ENCODE measurements at regions not wholly inside any gene's neighbourhood (a gene's known extent, or its start where the extent isn't known, plus 50 kb on each side); places are given as distances from the start of the nearest gene placed in this dataset.

DNA sequence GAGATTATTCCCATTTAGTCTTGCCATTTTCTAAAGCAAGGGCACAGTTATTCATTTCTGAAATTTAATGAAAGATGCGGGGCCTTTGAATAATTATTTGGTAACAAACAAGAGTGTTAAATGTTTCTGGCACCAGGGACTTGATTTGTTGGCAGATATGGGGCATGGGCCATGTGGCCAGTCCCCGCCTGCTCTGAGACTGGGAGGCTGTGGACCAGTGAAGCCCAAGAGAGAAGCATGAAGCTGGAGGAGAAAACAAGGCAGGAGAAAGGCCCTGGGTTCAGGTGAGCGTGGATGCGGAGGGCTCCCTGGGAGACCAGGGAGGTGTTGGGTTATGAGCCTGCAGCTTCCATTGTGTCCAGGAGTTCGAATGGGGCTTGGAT, 378.5 kb downstream of the TCERG1L start:
- Histone ChIP-seq H3K27me3 (no peaks in the 10 kb centered on the region), H3K27ac (no peak overlapping the region)
- intact Hi-C loops (cut with DNase I), result no loop called here

GRCh38 chr10:130934293-130935127, 377.0 kb downstream of the TCERG1L start:
- no peak for TF ChIP-seq CTCF (IDR thresholded peaks at IDR 0.05)
- no peaks in the 10 kb centered on the region for H3K27me3 ChIP-seq
- no peaks in the 10 kb centered on the region for H3K9me3 ChIP-seq
- no peak overlapping the region for H3K27ac ChIP-seq
- no peaks in the 10 kb centered on the region for H3K36me3 ChIP-seq
- intact Hi-C loops (cut with DNase I), result no loop called here
- no peak overlapping the region for H3K4me3 ChIP-seq
- no peak for DNase-seq (ENCODE audit: low spot score in 2 of 2)
- no peaks in the 10 kb centered on the region for H3K4me1 ChIP-seq

More for the DNA sequence above, 378.5 kb downstream of the TCERG1L start:
- H3K36me3 ChIP-seq, result no peaks in the 10 kb centered on the region
- TF ChIP-seq CTCF (IDR thresholded peaks at IDR 0.05), result no peak
- H3K4me1 ChIP-seq, result no peaks in the 10 kb centered on the region
- DNase-seq (ENCODE audit: low spot score in 2 of 2), result no peak
- no peaks in the 10 kb centered on the region for H3K9me3 ChIP-seq
- no peak overlapping the region for H3K4me3 ChIP-seq

GRCh38 chr10:130935128-130935439, 376.4 kb downstream of the TCERG1L start:
- intact Hi-C loops (cut with DNase I), result no loop called here
- DNase-seq (ENCODE audit: low spot score in 2 of 2), result peak in 1 of 2 donors; percentile 19
- no peaks in the 10 kb centered on the region for H3K9me3 ChIP-seq
- no peak overlapping the region for H3K4me3 ChIP-seq
- TF ChIP-seq CTCF (IDR thresholded peaks at IDR 0.05), result no peak
- H3K36me3 ChIP-seq, result no peaks in the 10 kb centered on the region
- no peak overlapping the region for H3K27ac ChIP-seq
- no peaks in the 10 kb centered on the region for H3K4me1 ChIP-seq
- H3K27me3 ChIP-seq, result no peaks in the 10 kb centered on the region

GRCh38 chr10:130935897-130936550, 375.5 kb downstream of the TCERG1L start:
- no peak overlapping the region for H3K27ac ChIP-seq
- intact Hi-C loops (cut with DNase I), result no loop called here
- no peak overlapping the region for H3K4me3 ChIP-seq
- TF ChIP-seq CTCF (IDR thresholded peaks at IDR 0.05), result no peak
- no peaks in the 10 kb centered on the region for H3K4me1 ChIP-seq
- no peaks in the 10 kb centered on the region for H3K9me3 ChIP-seq
- no peaks in the 10 kb centered on the region for H3K27me3 ChIP-seq
- DNase-seq (ENCODE audit: low spot score in 2 of 2), result peak in 1 of 2 donors; percentile 21
- H3K36me3 ChIP-seq, result no peaks in the 10 kb centered on the region

- Histone ChIP-seq H3K4me1 (no peaks in the 10 kb centered on the region), H3K9me3 (no peaks in the 10 kb centered on the region), H3K36me3 (no peaks in the 10 kb centered on the region), H3K4me3 (no peak overlapping the region), H3K27ac (no peak overlapping the region), H3K27me3 (no peaks in the 10 kb centered on the region)
- no peak for TF ChIP-seq CTCF (IDR thresholded peaks at IDR 0.05)
- intact Hi-C loops (cut with DNase I), result no loop called here
- no peak for DNase-seq (ENCODE audit: low spot score in 2 of 2)
Measured at GRCh38 chr10:130936851-130937250, 374.7 kb downstream of the TCERG1L start.

Data from ascending aorta (tissue), 2 donors.